ENCODE measurements at regions not wholly inside any gene's neighbourhood (a gene's known extent, or its start where the extent isn't known, plus 50 kb on each side); places are given as distances from the start of the nearest gene placed in this dataset.

DNA sequence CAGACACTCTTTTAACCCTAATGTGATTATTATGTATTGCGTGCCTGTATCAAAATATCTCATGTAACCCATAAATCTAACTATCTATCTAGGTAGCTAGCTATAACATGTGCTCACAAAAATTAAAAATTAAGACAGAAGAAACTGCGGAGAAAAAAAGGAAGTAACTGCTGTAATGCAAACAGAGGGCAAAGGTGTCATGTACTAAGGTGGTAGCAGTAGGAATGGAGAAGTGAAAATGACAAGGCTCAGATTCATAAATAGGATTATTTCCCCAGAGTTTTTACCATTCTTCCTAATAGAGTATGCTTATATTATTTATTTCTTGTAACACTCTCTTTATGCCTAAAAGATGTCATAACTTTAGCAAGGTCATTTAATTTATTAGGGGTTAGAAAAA, 1527.5 kb upstream of the C9orf72 start:
- TF ChIP-seq, protein P1, sequence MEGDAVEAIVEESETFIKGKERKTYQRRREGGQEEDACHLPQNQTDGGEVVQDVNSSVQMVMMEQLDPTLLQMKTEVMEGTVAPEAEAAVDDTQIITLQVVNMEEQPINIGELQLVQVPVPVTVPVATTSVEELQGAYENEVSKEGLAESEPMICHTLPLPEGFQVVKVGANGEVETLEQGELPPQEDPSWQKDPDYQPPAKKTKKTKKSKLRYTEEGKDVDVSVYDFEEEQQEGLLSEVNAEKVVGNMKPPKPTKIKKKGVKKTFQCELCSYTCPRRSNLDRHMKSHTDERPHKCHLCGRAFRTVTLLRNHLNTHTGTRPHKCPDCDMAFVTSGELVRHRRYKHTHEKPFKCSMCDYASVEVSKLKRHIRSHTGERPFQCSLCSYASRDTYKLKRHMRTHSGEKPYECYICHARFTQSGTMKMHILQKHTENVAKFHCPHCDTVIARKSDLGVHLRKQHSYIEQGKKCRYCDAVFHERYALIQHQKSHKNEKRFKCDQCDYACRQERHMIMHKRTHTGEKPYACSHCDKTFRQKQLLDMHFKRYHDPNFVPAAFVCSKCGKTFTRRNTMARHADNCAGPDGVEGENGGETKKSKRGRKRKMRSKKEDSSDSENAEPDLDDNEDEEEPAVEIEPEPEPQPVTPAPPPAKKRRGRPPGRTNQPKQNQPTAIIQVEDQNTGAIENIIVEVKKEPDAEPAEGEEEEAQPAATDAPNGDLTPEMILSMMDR (IDR thresholded peaks at IDR 0.05; ENCODE audit: low read length): no peak
- no peak for TF ChIP-seq EZH2 (optimal IDR thresholded peaks at IDR 0.05; ENCODE audit: low read depth, low read length)
- no peak for TF ChIP-seq EZH2phosphoT487 (IDR thresholded peaks at IDR 0.05; ENCODE audit: low read length)
